Ascending aorta (tissue), 2 donors: ENCODE measurements at regions not wholly inside any gene's neighbourhood (a gene's known extent, or its start where the extent isn't known, plus 50 kb on each side); places are given as distances from the start of the nearest gene placed in this dataset.

Source experiments
- DNase-seq, 2 donors: peaks; one replicate each; pipeline ENCODE4 v3.0.0-alpha.2; 2019; ENCODE audit warnings: low spot score in 2 of 2
- H3K27ac ChIP-seq, 2 donors: fragments of 200-600 bp; sonication (generic); one replicate each; pipeline ENCODE4 v1.5.1; 2016 to 2017; ENCODE audit warnings: mild to moderate bottlenecking in 1 of 2
- H3K27me3 ChIP-seq: fragments of 200-600 bp; sonication (generic); one replicate; pipeline ENCODE4 v1.5.1; 2017
- H3K36me3 ChIP-seq, 2 donors: fragments of 200-600 bp; sonication (generic); one replicate each; pipeline ENCODE4 v1.5.1; 2016
- H3K4me1 ChIP-seq, 2 donors: fragments of 200-600 bp; sonication (generic); one replicate each; pipeline ENCODE4 v1.5.1; 2016 to 2017; ENCODE audit warnings: mild to moderate bottlenecking in 1 of 2
- H3K4me3 ChIP-seq, 2 donors: fragments of 200-600 bp; sonication (generic); one replicate each; pipeline ENCODE4 v1.5.1; 2016 to 2017; ENCODE audit warnings: mild to moderate bottlenecking in 1 of 2
- H3K9me3 ChIP-seq, 2 donors: fragments of 200-600 bp; sonication (generic); one replicate each; pipeline ENCODE4 v1.5.1; 2016
- CTCF ChIP-seq, 3 experiments: fragments of 200-600 bp in 2 of 3; fragments of 450-650 bp in 1 of 3; sonication (generic) in 2 of 3; IDR thresholded peaks; one replicate each; pipeline ENCODE4 v1.5.1; 2016 to 2019; ENCODE audit warnings: antibody characterized with exemption in 3 of 3, mild to moderate bottlenecking in 1 of 3, moderate library complexity in 1 of 3
- intact Hi-C: fragments of 100-400 bp; cut with DNase I; formaldehyde crosslinking; loops from one replicate; pipeline ENCODE4 v1.15.1; 2023

- TF ChIP-seq CTCF (IDR thresholded peaks at IDR 0.05) = no peak
- no peaks in the 10 kb centered on the region for H3K27me3 ChIP-seq
- peaks cover 0 to 2% of the 10 kb centered on the region in 2 donors for H3K4me1 ChIP-seq
- H3K9me3 ChIP-seq = no peaks in the 10 kb centered on the region
- no peak overlapping the region for H3K4me3 ChIP-seq
- H3K36me3 ChIP-seq = no peaks in the 10 kb centered on the region
- intact Hi-C loops = no loop called here
- no peak overlapping the region for H3K27ac ChIP-seq
- no peak for DNase-seq
Measured at GRCh38 chr11:95375451-95375850, 144.4 kb upstream of the SESN3 start.

- intact Hi-C loops = no loop called here
- Histone ChIP-seq H3K36me3 (no peaks in the 10 kb centered on the region), H3K4me1 (peaks cover 0 to 2% of the 10 kb centered on the region in 2 donors), H3K27me3 (no peaks in the 10 kb centered on the region), H3K9me3 (no peaks in the 10 kb centered on the region), H3K27ac (no peak overlapping the region), H3K4me3 (no peak overlapping the region)
- TF ChIP-seq CTCF (IDR thresholded peaks at IDR 0.05) = no peak
- DNase-seq = no peak
Measured at GRCh38 chr11:95374105-95374504, 143.1 kb upstream of the SESN3 start.

GRCh38 chr11:95373241-95373640, 142.2 kb upstream of the SESN3 start:
- no peaks in the 10 kb centered on the region for H3K9me3 ChIP-seq
- H3K27ac ChIP-seq = no peak overlapping the region
- H3K36me3 ChIP-seq = no peaks in the 10 kb centered on the region
- no peak overlapping the region for H3K4me3 ChIP-seq
- H3K4me1 ChIP-seq = peaks cover 0 to 2% of the 10 kb centered on the region in 2 donors
- H3K27me3 ChIP-seq = no peaks in the 10 kb centered on the region
- DNase-seq = no peak
- TF ChIP-seq CTCF (IDR thresholded peaks at IDR 0.05) = no peak
- intact Hi-C loops = no loop called here

DNA sequence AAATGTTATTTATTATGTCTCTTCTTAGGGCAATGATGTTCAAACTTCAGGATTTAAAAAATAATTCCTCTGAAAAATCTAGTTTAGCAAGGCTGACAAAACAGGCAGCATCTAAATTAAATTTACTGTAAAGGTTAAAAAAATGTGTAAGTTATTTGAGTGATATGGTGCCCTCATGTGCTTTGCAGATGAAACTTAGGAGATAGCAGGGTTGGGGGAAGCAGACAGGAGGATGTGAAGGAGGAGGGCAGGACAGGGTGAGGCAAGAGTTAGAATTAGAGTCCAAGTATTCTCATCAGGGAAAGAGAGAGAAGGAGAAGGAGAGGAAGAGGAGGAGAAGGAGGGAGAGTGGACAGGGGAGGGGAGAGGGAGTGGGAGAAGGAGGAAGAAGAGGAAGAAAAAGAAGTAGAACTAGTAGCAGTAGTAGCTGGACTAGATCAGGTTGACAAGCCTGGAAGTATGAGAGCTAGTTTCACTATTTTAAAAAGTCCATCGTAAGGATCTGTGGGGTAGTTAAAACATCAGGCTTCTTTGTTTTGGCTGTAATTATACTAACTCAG, 141.2 kb upstream of the SESN3 start:
- H3K4me3 ChIP-seq = no peak overlapping the region
- H3K4me1 ChIP-seq = peaks cover 0 to 2% of the 10 kb centered on the region in 2 donors
- no peak overlapping the region for H3K27ac ChIP-seq
- intact Hi-C loops = no loop called here
- no peaks in the 10 kb centered on the region for H3K36me3 ChIP-seq
- no peak for DNase-seq
- TF ChIP-seq CTCF (IDR thresholded peaks at IDR 0.05) = no peak
- no peaks in the 10 kb centered on the region for H3K9me3 ChIP-seq
- no peaks in the 10 kb centered on the region for H3K27me3 ChIP-seq

- no peak for TF ChIP-seq CTCF (IDR thresholded peaks at IDR 0.05)
- Histone ChIP-seq H3K4me3 (no peak overlapping the region), H3K4me1 (peaks cover 0 to 2% of the 10 kb centered on the region in 2 donors), H3K9me3 (no peaks in the 10 kb centered on the region), H3K36me3 (no peaks in the 10 kb centered on the region), H3K27me3 (no peaks in the 10 kb centered on the region), H3K27ac (no peak overlapping the region)
- DNase-seq = no peak
- intact Hi-C loops = no loop called here
Measured at GRCh38 chr11:95371153-95371552, 140.2 kb upstream of the SESN3 start.

DNA sequence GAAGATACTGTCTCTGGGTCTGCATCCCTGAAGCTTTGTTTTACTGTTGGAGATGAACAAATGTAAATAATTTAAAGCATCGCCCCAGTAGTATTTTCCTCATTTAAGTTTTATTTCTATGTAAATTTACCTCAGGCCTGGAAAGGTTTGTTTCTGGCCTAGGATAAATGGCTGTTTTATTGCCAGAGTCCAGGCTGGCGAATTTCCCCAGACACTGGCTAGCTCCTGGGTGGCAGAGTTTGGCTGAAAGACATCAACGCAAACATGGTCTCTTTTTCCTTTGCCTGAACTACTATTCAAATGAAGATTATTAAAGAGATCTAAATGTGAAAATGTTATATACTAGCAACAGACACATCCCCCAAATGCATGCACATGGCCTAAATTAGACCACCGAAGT, 136.7 kb upstream of the SESN3 start:
- H3K27ac ChIP-seq = peak overlapping the region in 1 of 2 donors; percentile 22
- H3K4me3 ChIP-seq = no peak overlapping the region
- H3K36me3 ChIP-seq = no peaks in the 10 kb centered on the region
- no peak for TF ChIP-seq CTCF (IDR thresholded peaks at IDR 0.05)
- peaks cover 0 to 21% of the 10 kb centered on the region in 2 donors for H3K4me1 ChIP-seq
- H3K27me3 ChIP-seq = no peaks in the 10 kb centered on the region
- no peak for DNase-seq
- intact Hi-C loops = no loop called here
- H3K9me3 ChIP-seq = no peaks in the 10 kb centered on the region
